ENCODE measurements at regions not wholly inside any gene's neighbourhood (a gene's known extent, or its start where the extent isn't known, plus 50 kb on each side); places are given as distances from the start of the nearest gene placed in this dataset.

DNA sequence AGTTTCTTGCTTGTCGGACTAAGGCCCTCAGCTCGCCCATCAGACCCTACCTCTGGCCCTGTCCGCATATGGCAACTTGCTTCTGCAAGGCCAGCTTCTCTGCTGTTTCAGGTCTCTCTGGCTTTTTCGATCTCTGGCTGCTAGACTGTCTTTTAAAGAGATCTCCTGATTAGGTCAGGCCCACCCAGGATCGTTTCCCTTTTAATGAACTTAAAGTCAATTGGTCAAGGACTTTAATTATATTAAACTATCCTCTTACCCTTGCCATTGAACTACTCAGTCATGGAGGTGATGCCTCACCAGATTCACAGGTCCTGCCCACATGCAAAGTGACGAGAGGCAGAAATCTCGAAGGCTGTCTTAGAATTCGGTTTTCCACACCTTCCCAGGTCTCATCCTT is 670.9 kb downstream of the GATA3 start:
- TF ChIP-seq, protein P1, sequence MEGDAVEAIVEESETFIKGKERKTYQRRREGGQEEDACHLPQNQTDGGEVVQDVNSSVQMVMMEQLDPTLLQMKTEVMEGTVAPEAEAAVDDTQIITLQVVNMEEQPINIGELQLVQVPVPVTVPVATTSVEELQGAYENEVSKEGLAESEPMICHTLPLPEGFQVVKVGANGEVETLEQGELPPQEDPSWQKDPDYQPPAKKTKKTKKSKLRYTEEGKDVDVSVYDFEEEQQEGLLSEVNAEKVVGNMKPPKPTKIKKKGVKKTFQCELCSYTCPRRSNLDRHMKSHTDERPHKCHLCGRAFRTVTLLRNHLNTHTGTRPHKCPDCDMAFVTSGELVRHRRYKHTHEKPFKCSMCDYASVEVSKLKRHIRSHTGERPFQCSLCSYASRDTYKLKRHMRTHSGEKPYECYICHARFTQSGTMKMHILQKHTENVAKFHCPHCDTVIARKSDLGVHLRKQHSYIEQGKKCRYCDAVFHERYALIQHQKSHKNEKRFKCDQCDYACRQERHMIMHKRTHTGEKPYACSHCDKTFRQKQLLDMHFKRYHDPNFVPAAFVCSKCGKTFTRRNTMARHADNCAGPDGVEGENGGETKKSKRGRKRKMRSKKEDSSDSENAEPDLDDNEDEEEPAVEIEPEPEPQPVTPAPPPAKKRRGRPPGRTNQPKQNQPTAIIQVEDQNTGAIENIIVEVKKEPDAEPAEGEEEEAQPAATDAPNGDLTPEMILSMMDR (conservative IDR thresholded peaks at IDR 0.05) = no peak
- TF ChIP-seq EZH2 (IDR thresholded peaks at IDR 0.05; ENCODE audit: low read depth) = no peak
